SU-DHL-6 (cell line): ENCODE measurements at regions not wholly inside any gene's neighbourhood (a gene's known extent, or its start where the extent isn't known, plus 50 kb on each side); places are given as distances from the start of the nearest gene placed in this dataset.

Experiments used
- H2AFZ ChIP-seq: fragments of 200-600 bp; sonication (generic); 2 replicates; pipeline ENCODE4 v1.6.1; 2014; ENCODE audit warnings: low read depth, mild to moderate bottlenecking, moderate library complexity, mixed read lengths, antibody characterized with exemption, low read length; ENCODE audit not compliant: severe bottlenecking
- H3F3A ChIP-seq: fragments of 200-600 bp; shearing (Covaris generic); 2 replicates; pipeline ENCODE4 v1.6.0; 2016; ENCODE audit warnings: antibody characterized with exemption, mild to moderate bottlenecking; ENCODE audit not compliant: insufficient read depth
- H3K27ac ChIP-seq: fragments of 200-600 bp; sonication (generic); 2 replicates; pipeline ENCODE4 v1.5.1; 2016; ENCODE audit warnings: low read depth, mild to moderate bottlenecking, low read length, moderate library complexity, mixed read lengths
- H3K27me3 ChIP-seq: fragments of 200-600 bp; sonication (generic), shearing (Covaris generic); 2 replicates; pipeline ENCODE4 v1.6.0; 2014; ENCODE audit warnings: mild to moderate bottlenecking, low read length
- H3K36me3 ChIP-seq: fragments of 200-600 bp; sonication (generic); 2 replicates; pipeline ENCODE4 v1.6.1; 2014; ENCODE audit warnings: mild to moderate bottlenecking, low read length, mixed read lengths
- H3K4me2 ChIP-seq: fragments of 300-600, 200-600 bp; shearing (Covaris generic), sonication (generic); 2 replicates; pipeline ENCODE4 v1.6.0; 2014; ENCODE audit warnings: low read length, low read depth, mild to moderate bottlenecking; ENCODE audit not compliant: poor library complexity, severe bottlenecking
- H3K4me3 ChIP-seq: fragments of 200-600 bp; sonication (generic); 2 replicates; pipeline ENCODE4 v1.5.1; 2014; ENCODE audit warnings: antibody characterized with exemption, low read length, mild to moderate bottlenecking, mixed read lengths; ENCODE audit not compliant: insufficient read depth, poor library complexity, severe bottlenecking
- H3K79me2 ChIP-seq: fragments of 200-600 bp; sonication (generic); 2 replicates; pipeline ENCODE4 v1.6.1; 2014; ENCODE audit warnings: mild to moderate bottlenecking, low read length, moderate library complexity; ENCODE audit not compliant: insufficient read depth
- H3K9ac ChIP-seq: fragments of 200-600 bp; sonication (generic); 2 replicates; pipeline ENCODE4 v1.7.0; 2014; ENCODE audit warnings: mild to moderate bottlenecking, low read length
- H3K9me2 ChIP-seq: fragments of 200-600 bp; sonication (generic); replicated peaks from 2 replicates; pipeline ENCODE4 v1.6.1; 2014; ENCODE audit warnings: low read length; ENCODE audit not compliant: insufficient read depth
- H3K9me3 ChIP-seq: fragments of 200-600 bp; sonication (generic); 2 replicates; pipeline ENCODE4 v1.6.1; 2014; ENCODE audit warnings: low read length, mixed read lengths; ENCODE audit not compliant: insufficient read depth
- H4K20me1 ChIP-seq: fragments of 200-600 bp; sonication (generic); 2 replicates; pipeline ENCODE4 v1.6.1; 2014; ENCODE audit warnings: low read depth, mild to moderate bottlenecking, antibody characterized with exemption, low read length, moderate library complexity, mixed read lengths
- CTCF ChIP-seq: fragments of 200-600 bp; sonication (generic); IDR thresholded peaks from one replicate; pipeline ENCODE4 v1.5.1; 2017; ENCODE audit warnings: antibody characterized with exemption, mild to moderate bottlenecking, low read length, moderate library complexity; ENCODE audit not compliant: insufficient read depth, poor library complexity, severe bottlenecking
- EZH2phosphoT487 ChIP-seq: fragments of 200-600 bp; sonication (generic), shearing (Covaris generic); conservative IDR thresholded peaks from 2 replicates; pipeline ENCODE4 v1.6.1; 2018; ENCODE audit warnings: mild to moderate bottlenecking, antibody characterized with exemption, low read length, moderate library complexity, mixed read lengths

- H3K9ac ChIP-seq: no peak overlapping the region
- H4K20me1 ChIP-seq: no peaks in the 10 kb centered on the region
- H3K9me3 ChIP-seq: no peaks in the 10 kb centered on the region
- no peak overlapping the region for H3K4me2 ChIP-seq
- TF ChIP-seq EZH2phosphoT487 (no peak), CTCF (no peak)
- no peaks in the 10 kb centered on the region for H3F3A ChIP-seq
- H3K27ac ChIP-seq: no peak overlapping the region
- H3K36me3 ChIP-seq: no peaks in the 10 kb centered on the region
- H3K4me3 ChIP-seq: no peak overlapping the region
- no peaks in the 10 kb centered on the region for H3K9me2 ChIP-seq
- no peaks in the 10 kb centered on the region for H3K27me3 ChIP-seq
- H2AFZ ChIP-seq: no peak overlapping the region
- H3K79me2 ChIP-seq: no peaks in the 10 kb centered on the region
Observed at GRCh38 chr18:68456985-68457384, 257.9 kb downstream of the TMX3 start.

GRCh38 chr18:68455229-68455603, 259.7 kb downstream of the TMX3 start:
- Histone ChIP-seq H3K36me3 (no peaks in the 10 kb centered on the region), H3F3A (no peaks in the 10 kb centered on the region), H4K20me1 (no peaks in the 10 kb centered on the region), H3K4me3 (no peak overlapping the region), H3K9me2 (no peaks in the 10 kb centered on the region), H3K27ac (no peak overlapping the region), H2AFZ (no peak overlapping the region), H3K4me2 (no peak overlapping the region), H3K9me3 (no peaks in the 10 kb centered on the region), H3K79me2 (no peaks in the 10 kb centered on the region), H3K9ac (no peak overlapping the region), H3K27me3 (no peaks in the 10 kb centered on the region)
- TF ChIP-seq EZH2phosphoT487: no peak
- TF ChIP-seq CTCF: no peak

- Histone ChIP-seq H2AFZ (no peak overlapping the region), H3K9me2 (no peaks in the 10 kb centered on the region), H4K20me1 (no peaks in the 10 kb centered on the region), H3K36me3 (no peaks in the 10 kb centered on the region), H3K4me2 (no peak overlapping the region), H3K27me3 (no peaks in the 10 kb centered on the region), H3K27ac (no peak overlapping the region), H3F3A (no peaks in the 10 kb centered on the region), H3K9me3 (no peaks in the 10 kb centered on the region), H3K4me3 (no peak overlapping the region), H3K79me2 (no peaks in the 10 kb centered on the region), H3K9ac (no peak overlapping the region)
- no peak for TF ChIP-seq CTCF
- no peak for TF ChIP-seq EZH2phosphoT487
Observed at GRCh38 chr18:68454511-68455228, 260.2 kb downstream of the TMX3 start.
